Endothelial cell of umbilical vein (primary cell): ENCODE measurements at regions not wholly inside any gene's neighbourhood (a gene's known extent, or its start where the extent isn't known, plus 50 kb on each side); places are given as distances from the start of the nearest gene placed in this dataset.

Source experiments
- BruUV-seq: library from RNA; stranded (reverse); fragments of 400-500 nt; replicated peaks from 2 replicates; lab custom pipeline; 2021; lab: Mats Ljungman, UMichigan
- CTCF ChIA-PET: fragments of 300-600, 350-600 bp; sonication (Branson Sonifier 250); formaldehyde crosslinking; loops from one replicate; lab custom pipeline; 2021; ENCODE audit warnings: antibody characterized with exemption, inconsistent platforms; lab: Charles Lee
- POLR2A ChIA-PET: fragments of 300-600, 350-600 bp; sonication (Branson Sonifier 250); formaldehyde crosslinking; loops from one replicate; lab custom pipeline; 2021; ENCODE audit warnings: antibody characterized with exemption, inconsistent platforms; lab: Charles Lee
- DNase-seq: peaks from one replicate; pipeline ENCODE4 v3.0.0-alpha.2; 2011; ENCODE audit warnings: low read depth, low spot score
- FAIRE-seq: peaks from 2 replicates; lab custom pipeline; 2011; peaks lifted over from hg19 to GRCh38; lab: Jason Lieb, UNC
- H2AFZ ChIP-seq: 2 replicates; pipeline ENCODE4 v1.6.0; 2012; ENCODE audit warnings: low read depth, low read length, control low read depth, inconsistent platforms
- H3K27ac ChIP-seq: 2 replicates; pipeline ENCODE4 v1.5.1; 2011; ENCODE audit warnings: low read depth, mild to moderate bottlenecking, control low read depth, low read length, moderate library complexity; ENCODE audit not compliant: insufficient read depth
- H3K27me3 ChIP-seq, 2 experiments: 2 replicates each; pipeline versions ENCODE4 v1.6.0 to v1.6.1; 2011; ENCODE audit warnings: low read length in 2 of 2, mixed read lengths in 1 of 2; ENCODE audit not compliant: control insufficient read depth in 2 of 2, insufficient read depth in 2 of 2
- H3K36me3 ChIP-seq, 2 experiments: 2 replicates in 1 of 2; 3 replicates in 1 of 2; pipeline ENCODE4 v1.5.1; 2011; ENCODE audit warnings: low read length in 2 of 2, mild to moderate bottlenecking in 1 of 2, moderate library complexity in 1 of 2; ENCODE audit not compliant: control insufficient read depth in 2 of 2, insufficient read depth in 2 of 2; ENCODE audit errors: extremely low read depth in 1 of 2
- H3K4me1 ChIP-seq: 3 replicates; pipeline ENCODE4 v1.5.1; 2011; ENCODE audit warnings: mild to moderate bottlenecking, low read length; ENCODE audit not compliant: control insufficient read depth, insufficient read depth; ENCODE audit errors: extremely low read depth
- H3K4me2 ChIP-seq: 2 replicates; pipeline ENCODE4 v1.6.1; 2011; ENCODE audit warnings: low read length, control low read depth, mixed read lengths; ENCODE audit not compliant: insufficient read depth
- H3K4me3 ChIP-seq, 3 experiments: fragments of 200-600 bp in 1 of 3; sonication (generic), shearing (Covaris generic) in 1 of 3; replicated peaks in 1 of 3; 2 replicates each; pipeline ENCODE4 v1.5.1; 2011 to 2016; ENCODE audit warnings: control low read depth in 3 of 3, low read length in 3 of 3, mild to moderate bottlenecking in 2 of 3, inconsistent platforms in 1 of 3, low read depth in 1 of 3, moderate library complexity in 1 of 3; ENCODE audit not compliant: insufficient read depth in 1 of 3
- H3K79me2 ChIP-seq: 2 replicates; pipeline ENCODE4 v1.6.0; 2012; ENCODE audit warnings: low read length, inconsistent platforms; ENCODE audit not compliant: control insufficient read depth, insufficient read depth
- H3K9ac ChIP-seq: replicated peaks from 2 replicates; pipeline ENCODE3; 2011; ENCODE audit warnings: low read length, control low read depth; ENCODE audit not compliant: insufficient read depth; ENCODE audit errors: extremely low read depth
- H3K9me1 ChIP-seq: replicated peaks from 3 replicates; pipeline ENCODE4 v1.6.0; 2011; ENCODE audit warnings: mild to moderate bottlenecking, low read length; ENCODE audit not compliant: control insufficient read depth, insufficient read depth; ENCODE audit errors: extremely low read depth
- H3K9me3 ChIP-seq: replicated peaks from 2 replicates; pipeline ENCODE4 v1.5.1; 2012; ENCODE audit warnings: low read length, inconsistent platforms; ENCODE audit not compliant: control insufficient read depth, insufficient read depth
- H4K20me1 ChIP-seq: replicated peaks from 2 replicates; pipeline ENCODE3; 2011; ENCODE audit warnings: mild to moderate bottlenecking, low read length; ENCODE audit not compliant: control insufficient read depth, insufficient read depth; ENCODE audit errors: extremely low read depth
- EZH2 ChIP-seq: IDR thresholded peaks from 2 replicates; pipeline ENCODE4 v1.6.1; 2012; ENCODE audit warnings: borderline replicate concordance, low read depth, mild to moderate bottlenecking, moderate library complexity, low read length, inconsistent platforms; ENCODE audit not compliant: severe bottlenecking
- FOS ChIP-seq: IDR thresholded peaks from 2 replicates; pipeline ENCODE4 v1.6.1; 2011; ENCODE audit warnings: mild to moderate bottlenecking, low read length, moderate library complexity, borderline replicate concordance; ENCODE audit not compliant: insufficient read depth
- GATA2 ChIP-seq: IDR thresholded peaks from 2 replicates; pipeline ENCODE4 v1.7.0; 2011; ENCODE audit warnings: low read depth, mild to moderate bottlenecking, moderate library complexity, mixed read lengths, low read length; ENCODE audit not compliant: insufficient read length, insufficient read depth
- POLR2A ChIP-seq: IDR thresholded peaks from 2 replicates; pipeline ENCODE4 v1.6.1; 2012; ENCODE audit warnings: low read depth, mild to moderate bottlenecking, control low read depth, low read length
- POLR2AphosphoS5 ChIP-seq: IDR thresholded peaks from 2 replicates; pipeline ENCODE4 v1.6.1; 2012; ENCODE audit warnings: low read depth, mild to moderate bottlenecking, control low read depth, low read length, moderate library complexity; ENCODE audit not compliant: insufficient read depth
- dilution Hi-C: fragments of 300-500 bp; cut with MboI; formaldehyde crosslinking; loops from one replicate; pipeline ENCODE4 v1.15.0; 2019; ENCODE audit warnings: low sequenced_read_pairs; ENCODE audit not compliant: extremely low pct_ligation_motif_present
- intact Hi-C: fragments of 100-400 bp; cut with micrococcal nuclease; formaldehyde crosslinking; loops from one replicate; pipeline ENCODE4 v1.10.0; 2022

DNA sequence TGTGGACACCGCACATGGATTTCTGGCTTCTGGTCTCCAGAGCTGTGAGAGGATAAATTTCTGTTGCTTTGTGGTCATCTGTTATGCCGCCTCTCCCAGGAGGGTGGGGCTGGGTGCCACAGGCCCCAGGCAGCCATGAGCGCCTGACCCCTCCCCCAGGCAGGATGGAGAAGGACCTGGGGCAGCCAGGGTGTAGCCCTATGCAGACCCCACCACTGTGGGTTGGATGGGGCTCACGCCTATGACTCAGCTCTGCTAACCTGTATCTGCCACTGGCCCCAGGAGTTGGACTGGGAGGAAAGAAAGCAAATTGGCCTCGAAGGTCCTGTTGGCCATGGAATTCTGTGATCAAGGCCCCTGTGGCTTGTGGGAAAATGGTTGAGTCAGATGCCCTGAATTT, 1351.1 kb downstream of the BRD1 start:
- Histone ChIP-seq H3K9me3 (peaks cover 6% of the 10 kb centered on the region), H3K27me3 (no peaks in the 10 kb centered on the region), H3K9me1 (no peaks in the 10 kb centered on the region), H3K4me3 (no peak overlapping the region), H3K4me2 (no peak overlapping the region), H3K27ac (no peak overlapping the region), H2AFZ (no peak overlapping the region), H4K20me1 (no peaks in the 10 kb centered on the region), H3K9ac (no peak overlapping the region), H3K79me2 (no peaks in the 10 kb centered on the region), H3K36me3 (no peaks in the 10 kb centered on the region), H3K4me1 (no peaks in the 10 kb centered on the region)
- FAIRE-seq (no peak), DNase-seq (no peak)
- POLR2A ChIA-PET = no interaction called here
- intact Hi-C loops = no loop called here
- TF ChIP-seq EZH2 = no peak
- no peak for TF ChIP-seq GATA2
- TF ChIP-seq POLR2A = no peak
- CTCF ChIA-PET = no interaction called here
- BruUV-seq = no TSS peak
- dilution Hi-C loops = no loop called here

DNA sequence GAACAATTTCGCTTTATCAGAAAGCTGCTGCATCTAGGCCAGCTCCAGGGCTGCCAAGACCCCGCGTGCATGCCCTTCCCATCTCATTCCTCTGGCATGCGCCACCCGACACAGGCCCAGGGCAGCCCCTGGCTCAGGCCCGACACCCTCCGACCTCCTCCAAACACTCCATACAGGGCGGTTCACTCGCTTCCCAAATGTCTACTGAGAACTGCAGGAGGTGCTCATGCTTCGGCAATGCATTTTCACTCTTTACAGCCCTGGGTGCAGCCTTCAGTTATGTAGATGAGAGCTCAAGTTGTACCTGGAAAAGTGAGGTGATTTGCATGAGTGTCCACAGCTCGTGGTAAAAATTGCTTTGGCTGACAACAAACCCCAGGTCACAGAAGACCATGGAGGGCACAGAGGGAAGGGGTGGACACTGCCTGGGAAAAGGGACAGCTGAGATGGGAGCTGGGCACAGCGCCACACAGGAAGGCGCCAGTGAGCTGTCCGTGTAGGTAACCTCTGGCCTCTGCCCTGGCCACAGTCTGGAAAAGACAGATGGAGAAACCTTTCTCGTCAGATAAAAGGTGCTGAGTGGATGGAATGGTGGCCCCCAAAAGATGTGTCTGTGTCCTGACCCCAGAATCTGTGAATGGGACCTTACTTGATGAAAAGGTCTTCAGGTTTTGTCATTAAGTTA, 1351.9 kb downstream of the BRD1 start:
- CTCF ChIA-PET = no interaction called here
- TF ChIP-seq FOS (no peak), POLR2AphosphoS5 (no peak)
- Histone ChIP-seq H3K36me3 (no peaks in the 10 kb centered on the region), H4K20me1 (no peaks in the 10 kb centered on the region), H3K9ac (no peak overlapping the region), H3K79me2 (no peaks in the 10 kb centered on the region), H3K9me1 (no peaks in the 10 kb centered on the region), H3K9me3 (peaks cover 6% of the 10 kb centered on the region), H3K27ac (no peak overlapping the region), H3K4me1 (no peaks in the 10 kb centered on the region), H3K4me3 (no peak overlapping the region), H3K4me2 (no peak overlapping the region), H2AFZ (no peak overlapping the region), H3K27me3 (no peaks in the 10 kb centered on the region)
- DNase-seq (no peak), FAIRE-seq (no peak)
- POLR2A ChIA-PET = no interaction called here
- BruUV-seq = no TSS peak
- intact Hi-C loops = no loop called here
- dilution Hi-C loops = no loop called here
